Left ventricle myocardium inferior (tissue), 1 donor: ENCODE measurements at regions not wholly inside any gene's neighbourhood (a gene's known extent, or its start where the extent isn't known, plus 50 kb on each side); places are given as distances from the start of the nearest gene placed in this dataset.

Source experiments
- DNase-seq: peaks from one replicate; pipeline ENCODE4 v3.0.0-alpha.2; 2020
- H3K27ac ChIP-seq: fragments of 200-600 bp; replicated peaks from 2 replicates; pipeline ENCODE4 v1.8.0; 2021
- H3K27me3 ChIP-seq: fragments of 200-600 bp; 2 replicates; pipeline ENCODE4 v1.8.0; 2021; ENCODE audit warnings: low read depth
- H3K36me3 ChIP-seq: fragments of 200-600 bp; 2 replicates; pipeline ENCODE4 v1.8.0; 2021
- H3K4me1 ChIP-seq: fragments of 200-600 bp; 2 replicates; pipeline ENCODE4 v1.8.0; 2021
- H3K4me3 ChIP-seq: fragments of 200-600 bp; 2 replicates; pipeline ENCODE4 v1.8.0; 2021; ENCODE audit warnings: mild to moderate bottlenecking, moderate library complexity
- H3K9me3 ChIP-seq: fragments of 200-600 bp; replicated peaks from 2 replicates; pipeline ENCODE4 v1.8.0; 2021
- intact Hi-C: fragments of 100-400 bp; cut with micrococcal nuclease; formaldehyde crosslinking; loops from one replicate; pipeline ENCODE4 v1.11.0; 2022
- TF ChIP-seq, protein P1 (sequence below): fragments of 200-600 bp; IDR thresholded peaks from 2 replicates; pipeline ENCODE4 v1.8.0; 2021; ENCODE audit warnings: antibody characterized with exemption, mild to moderate bottlenecking, borderline replicate concordance
- donor health status: DM: no; HTN: yes; CAD: no; lungs with severe emphysema.

DNA sequence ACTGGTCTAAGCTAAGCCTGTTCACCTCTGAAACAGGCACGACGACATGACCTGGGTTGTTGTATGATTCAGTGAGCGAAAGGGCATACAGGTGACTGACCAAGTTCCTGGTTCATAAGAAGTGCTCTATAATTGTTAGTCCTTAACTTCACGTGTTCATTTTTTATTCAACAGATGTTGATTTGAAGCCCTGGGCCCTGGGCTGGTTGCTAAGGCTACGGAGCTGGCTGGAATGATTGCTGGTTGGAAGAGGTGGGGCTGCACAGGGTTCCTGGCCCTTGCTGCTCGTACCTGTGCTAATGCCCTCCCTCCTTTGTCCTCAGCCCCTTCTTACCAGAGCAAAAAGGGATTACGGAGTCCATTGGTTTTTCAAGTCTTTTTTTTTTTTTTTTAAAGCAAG is 111.3 kb upstream of the CSF3R start:
- no peak overlapping the region for H3K27ac ChIP-seq
- DNase-seq: no peak
- intact Hi-C loops: no loop called here
- no peak overlapping the region for H3K4me3 ChIP-seq
- H3K27me3 ChIP-seq: peaks cover 100% of the 10 kb centered on the region
- H3K36me3 ChIP-seq: no peaks in the 10 kb centered on the region
- H3K4me1 ChIP-seq: no peaks in the 10 kb centered on the region
- TF ChIP-seq, protein P1, sequence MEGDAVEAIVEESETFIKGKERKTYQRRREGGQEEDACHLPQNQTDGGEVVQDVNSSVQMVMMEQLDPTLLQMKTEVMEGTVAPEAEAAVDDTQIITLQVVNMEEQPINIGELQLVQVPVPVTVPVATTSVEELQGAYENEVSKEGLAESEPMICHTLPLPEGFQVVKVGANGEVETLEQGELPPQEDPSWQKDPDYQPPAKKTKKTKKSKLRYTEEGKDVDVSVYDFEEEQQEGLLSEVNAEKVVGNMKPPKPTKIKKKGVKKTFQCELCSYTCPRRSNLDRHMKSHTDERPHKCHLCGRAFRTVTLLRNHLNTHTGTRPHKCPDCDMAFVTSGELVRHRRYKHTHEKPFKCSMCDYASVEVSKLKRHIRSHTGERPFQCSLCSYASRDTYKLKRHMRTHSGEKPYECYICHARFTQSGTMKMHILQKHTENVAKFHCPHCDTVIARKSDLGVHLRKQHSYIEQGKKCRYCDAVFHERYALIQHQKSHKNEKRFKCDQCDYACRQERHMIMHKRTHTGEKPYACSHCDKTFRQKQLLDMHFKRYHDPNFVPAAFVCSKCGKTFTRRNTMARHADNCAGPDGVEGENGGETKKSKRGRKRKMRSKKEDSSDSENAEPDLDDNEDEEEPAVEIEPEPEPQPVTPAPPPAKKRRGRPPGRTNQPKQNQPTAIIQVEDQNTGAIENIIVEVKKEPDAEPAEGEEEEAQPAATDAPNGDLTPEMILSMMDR: no peak
- H3K9me3 ChIP-seq: no peaks in the 10 kb centered on the region

DNA sequence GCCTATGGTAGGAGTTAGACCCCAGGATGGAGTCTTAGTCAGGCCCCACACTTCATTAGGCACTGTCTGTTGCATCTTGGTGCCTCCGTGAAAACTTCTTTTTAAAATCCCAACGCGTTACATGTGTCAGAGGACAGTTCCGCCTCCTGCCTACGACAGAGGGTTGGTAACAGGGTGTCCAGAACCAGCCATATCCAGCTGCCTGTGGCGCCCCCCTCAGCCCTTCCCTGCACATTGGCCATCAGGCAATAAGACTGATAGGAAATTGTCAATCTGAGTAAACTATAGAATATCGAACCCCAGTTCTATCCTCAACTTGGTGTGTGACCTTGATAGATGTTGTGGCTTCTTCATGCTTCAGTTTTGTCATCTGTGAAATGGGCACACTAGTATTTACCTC is 108.6 kb upstream of the CSF3R start:
- intact Hi-C loops: no loop called here
- Histone ChIP-seq H3K4me1 (no peaks in the 10 kb centered on the region), H3K27ac (no peak overlapping the region), H3K27me3 (peaks cover 100% of the 10 kb centered on the region), H3K9me3 (no peaks in the 10 kb centered on the region), H3K36me3 (no peaks in the 10 kb centered on the region), H3K4me3 (no peak overlapping the region)
- TF ChIP-seq, protein P1: no peak
- no peak for DNase-seq

- H3K27me3 ChIP-seq: peaks cover 100% of the 10 kb centered on the region
- H3K4me3 ChIP-seq: no peak overlapping the region
- H3K9me3 ChIP-seq: no peaks in the 10 kb centered on the region
- intact Hi-C loops: no loop called here
- no peaks in the 10 kb centered on the region for H3K4me1 ChIP-seq
- H3K27ac ChIP-seq: no peak overlapping the region
- no peak for DNase-seq
- TF ChIP-seq, protein P1: no peak
- H3K36me3 ChIP-seq: no peaks in the 10 kb centered on the region
These were observed 108.1 kb upstream of the CSF3R start for GRCh38 chr1:36590771-36591170.

GRCh38 chr1:36590264-36590663 is 107.6 kb upstream of the CSF3R start:
- no peaks in the 10 kb centered on the region for H3K4me1 ChIP-seq
- peaks cover 100% of the 10 kb centered on the region for H3K27me3 ChIP-seq
- H3K4me3 ChIP-seq: no peak overlapping the region
- intact Hi-C loops: no loop called here
- no peaks in the 10 kb centered on the region for H3K9me3 ChIP-seq
- TF ChIP-seq, protein P1: no peak
- no peak for DNase-seq
- no peaks in the 10 kb centered on the region for H3K36me3 ChIP-seq
- no peak overlapping the region for H3K27ac ChIP-seq

DNA sequence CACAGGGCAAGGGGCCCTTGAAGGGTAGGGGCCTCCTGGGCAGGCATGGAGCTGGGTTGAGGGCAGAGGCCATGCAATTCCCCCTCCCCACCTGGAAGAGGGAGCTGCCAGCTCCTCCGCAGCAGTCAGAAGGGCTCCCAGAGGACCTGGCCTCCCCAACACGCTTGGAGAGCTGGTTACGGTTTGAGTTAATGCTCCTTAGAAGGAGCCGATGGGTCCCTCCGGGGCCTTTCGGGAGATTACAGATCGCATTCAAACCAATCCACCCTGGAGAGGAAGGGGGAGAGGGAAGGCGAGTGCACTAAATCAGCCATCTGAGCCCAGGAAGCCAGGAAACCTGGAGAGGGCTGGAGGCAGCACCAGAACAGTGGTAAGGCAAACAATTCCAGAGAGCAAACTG is 106.3 kb upstream of the CSF3R start:
- H3K36me3 ChIP-seq: no peaks in the 10 kb centered on the region
- DNase-seq: no peak
- intact Hi-C loops: no loop called here
- peaks cover 100% of the 10 kb centered on the region for H3K27me3 ChIP-seq
- TF ChIP-seq, protein P1: no peak
- no peaks in the 10 kb centered on the region for H3K4me1 ChIP-seq
- H3K4me3 ChIP-seq: no peak overlapping the region
- H3K9me3 ChIP-seq: no peaks in the 10 kb centered on the region
- H3K27ac ChIP-seq: no peak overlapping the region
